ENCODE measurements at regions not wholly inside any gene's neighbourhood (a gene's known extent, or its start where the extent isn't known, plus 50 kb on each side); places are given as distances from the start of the nearest gene placed in this dataset.

GRCh38 chr11:91922846-91923245 is 301.8 kb upstream of the FAT3 start:
- no peak overlapping the region for H3K4me3 ChIP-seq
- H3K27ac ChIP-seq: no peak overlapping the region
- no peaks in the 10 kb centered on the region for H3K27me3 ChIP-seq
- no peaks in the 10 kb centered on the region for H3K9me2 ChIP-seq (replicated peaks; ENCODE audit: insufficient read depth)
- no peak for TF ChIP-seq EZH2phosphoT487 (IDR thresholded peaks at IDR 0.05; ENCODE audit: low read depth, severe bottlenecking, unreplicated experiment)
- TF ChIP-seq EZH2 (IDR thresholded peaks at IDR 0.05; ENCODE audit: borderline replicate concordance): no peak
- TF ChIP-seq CTCF (IDR thresholded peaks at IDR 0.05; ENCODE audit: poor library complexity): no peak
- no peaks in the 10 kb centered on the region for H4K20me1 ChIP-seq (ENCODE audit: insufficient read depth, poor library complexity, severe bottlenecking)
- H3K9me3 ChIP-seq (ENCODE audit: low read depth): no peaks in the 10 kb centered on the region
- no peak for DNase-seq (ENCODE audit: low spot score)
- no peaks in the 10 kb centered on the region for H3K36me3 ChIP-seq (replicated peaks; ENCODE audit: insufficient read depth, low read depth)
- H3K4me2 ChIP-seq: no peak overlapping the region
- H3K4me1 ChIP-seq (ENCODE audit: insufficient read depth): no peaks in the 10 kb centered on the region
- 79% methylated on average over 1 of the region's 1 CpG for WGBS (ENCODE audit: low lambda C conversion rate, missing lambda C conversion rate)
- no peak overlapping the region for H2AFZ ChIP-seq
- no peaks in the 10 kb centered on the region for H3K79me2 ChIP-seq

- H2AFZ ChIP-seq: no peak overlapping the region
- H3K36me3 ChIP-seq (replicated peaks; ENCODE audit: insufficient read depth, low read depth): no peaks in the 10 kb centered on the region
- H3K27me3 ChIP-seq: no peaks in the 10 kb centered on the region
- no peak overlapping the region for H3K4me2 ChIP-seq
- H4K20me1 ChIP-seq (ENCODE audit: insufficient read depth, poor library complexity, severe bottlenecking): no peaks in the 10 kb centered on the region
- H3K27ac ChIP-seq: no peak overlapping the region
- H3K9me3 ChIP-seq (ENCODE audit: low read depth): no peaks in the 10 kb centered on the region
- H3K9me2 ChIP-seq (replicated peaks; ENCODE audit: insufficient read depth): no peaks in the 10 kb centered on the region
- no peaks in the 10 kb centered on the region for H3K4me1 ChIP-seq (ENCODE audit: insufficient read depth)
- no peak for DNase-seq (ENCODE audit: low spot score)
- WGBS (ENCODE audit: low lambda C conversion rate, missing lambda C conversion rate): 88% methylated on average over 1 of the region's 1 CpG
- no peak for TF ChIP-seq EZH2phosphoT487 (IDR thresholded peaks at IDR 0.05; ENCODE audit: low read depth, severe bottlenecking, unreplicated experiment)
- TF ChIP-seq EZH2 (IDR thresholded peaks at IDR 0.05; ENCODE audit: borderline replicate concordance): no peak
- no peak for TF ChIP-seq CTCF (IDR thresholded peaks at IDR 0.05; ENCODE audit: poor library complexity)
- no peaks in the 10 kb centered on the region for H3K79me2 ChIP-seq
- H3K4me3 ChIP-seq: no peak overlapping the region
Observed at GRCh38 chr11:91921974-91922373, 302.6 kb upstream of the FAT3 start.

- no peak overlapping the region for H2AFZ ChIP-seq
- no peaks in the 10 kb centered on the region for H3K4me1 ChIP-seq (ENCODE audit: insufficient read depth)
- H3K27me3 ChIP-seq: no peaks in the 10 kb centered on the region
- no peaks in the 10 kb centered on the region for H3K79me2 ChIP-seq
- no peaks in the 10 kb centered on the region for H3K36me3 ChIP-seq (replicated peaks; ENCODE audit: insufficient read depth, low read depth)
- TF ChIP-seq EZH2 (IDR thresholded peaks at IDR 0.05; ENCODE audit: borderline replicate concordance) (no peak), EZH2phosphoT487 (IDR thresholded peaks at IDR 0.05; ENCODE audit: low read depth, severe bottlenecking, unreplicated experiment) (no peak), CTCF (IDR thresholded peaks at IDR 0.05; ENCODE audit: poor library complexity) (no peak)
- no peak for DNase-seq (ENCODE audit: low spot score)
- no peaks in the 10 kb centered on the region for H3K9me2 ChIP-seq (replicated peaks; ENCODE audit: insufficient read depth)
- no peaks in the 10 kb centered on the region for H3K9me3 ChIP-seq (ENCODE audit: low read depth)
- H4K20me1 ChIP-seq (ENCODE audit: insufficient read depth, poor library complexity, severe bottlenecking): no peaks in the 10 kb centered on the region
- H3K27ac ChIP-seq: no peak overlapping the region
- H3K4me2 ChIP-seq: no peak overlapping the region
- no peak overlapping the region for H3K4me3 ChIP-seq
Observed at GRCh38 chr11:91913407-91913806, 311.2 kb upstream of the FAT3 start.

- H3K27me3 ChIP-seq: no peaks in the 10 kb centered on the region
- no peaks in the 10 kb centered on the region for H3K9me2 ChIP-seq (replicated peaks; ENCODE audit: insufficient read depth)
- DNase-seq (ENCODE audit: low spot score): no peak
- TF ChIP-seq EZH2phosphoT487 (IDR thresholded peaks at IDR 0.05; ENCODE audit: low read depth, severe bottlenecking, unreplicated experiment): no peak
- no peak for TF ChIP-seq CTCF (IDR thresholded peaks at IDR 0.05; ENCODE audit: poor library complexity)
- 67% methylated on average over 4 of the region's 4 CpGs for WGBS (ENCODE audit: low lambda C conversion rate, missing lambda C conversion rate)
- H3K4me2 ChIP-seq: no peak overlapping the region
- no peaks in the 10 kb centered on the region for H3K36me3 ChIP-seq (replicated peaks; ENCODE audit: insufficient read depth, low read depth)
- no peaks in the 10 kb centered on the region for H3K4me1 ChIP-seq (ENCODE audit: insufficient read depth)
- H3K27ac ChIP-seq: no peak overlapping the region
- no peaks in the 10 kb centered on the region for H3K9me3 ChIP-seq (ENCODE audit: low read depth)
- no peak overlapping the region for H3K4me3 ChIP-seq
- H3K79me2 ChIP-seq: no peaks in the 10 kb centered on the region
- H2AFZ ChIP-seq: no peak overlapping the region
- no peaks in the 10 kb centered on the region for H4K20me1 ChIP-seq (ENCODE audit: insufficient read depth, poor library complexity, severe bottlenecking)
Observed at GRCh38 chr11:91912322-91912721, 312.3 kb upstream of the FAT3 start.

Data from hepatocyte (in vitro differentiated cells).